ENCODE measurements at regions not wholly inside any gene's neighbourhood (a gene's known extent, or its start where the extent isn't known, plus 50 kb on each side); places are given as distances from the start of the nearest gene placed in this dataset.

DNA sequence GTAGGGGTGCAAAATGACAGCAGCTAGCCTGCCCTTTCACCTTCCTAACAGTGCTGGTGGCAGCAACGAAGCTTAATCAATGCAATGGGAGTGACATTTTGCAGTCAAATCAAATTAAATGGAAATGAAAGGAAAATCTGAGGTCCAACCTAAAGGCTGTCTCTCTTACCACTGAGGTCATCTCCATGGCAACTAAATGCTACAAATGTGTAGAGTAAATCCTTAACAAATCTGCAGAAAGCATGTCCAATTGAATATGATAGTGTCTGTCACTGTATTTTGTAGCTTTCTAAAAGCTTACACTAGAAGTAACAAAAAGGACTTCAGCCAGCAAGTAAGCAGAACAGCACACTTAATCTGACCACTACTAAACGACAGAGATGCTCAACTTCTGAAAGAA is 488.8 kb downstream of the BCAT1 start:
- TF ChIP-seq ARNT (IDR thresholded peaks at IDR 0.05): no peak
- no peak for TF ChIP-seq SP1 (IDR thresholded peaks at IDR 0.05)
- no peak for TF ChIP-seq TARDBP (IDR thresholded peaks at IDR 0.05)
- TF ChIP-seq BHLHE40 (IDR thresholded peaks at IDR 0.05; ENCODE audit: borderline replicate concordance): no peak
- TF ChIP-seq FOXM1 (IDR thresholded peaks at IDR 0.05; ENCODE audit: borderline replicate concordance): no peak
- TF ChIP-seq, protein P1, sequence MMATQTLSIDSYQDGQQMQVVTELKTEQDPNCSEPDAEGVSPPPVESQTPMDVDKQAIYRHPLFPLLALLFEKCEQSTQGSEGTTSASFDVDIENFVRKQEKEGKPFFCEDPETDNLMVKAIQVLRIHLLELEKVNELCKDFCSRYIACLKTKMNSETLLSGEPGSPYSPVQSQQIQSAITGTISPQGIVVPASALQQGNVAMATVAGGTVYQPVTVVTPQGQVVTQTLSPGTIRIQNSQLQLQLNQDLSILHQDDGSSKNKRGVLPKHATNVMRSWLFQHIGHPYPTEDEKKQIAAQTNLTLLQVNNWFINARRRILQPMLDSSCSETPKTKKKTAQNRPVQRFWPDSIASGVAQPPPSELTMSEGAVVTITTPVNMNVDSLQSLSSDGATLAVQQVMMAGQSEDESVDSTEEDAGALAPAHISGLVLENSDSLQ (IDR thresholded peaks at IDR 0.05): no peak
- TF ChIP-seq NFRKB (IDR thresholded peaks at IDR 0.05): no peak
- no peak for TF ChIP-seq FOXK2 (IDR thresholded peaks at IDR 0.05)
- TF ChIP-seq L3MBTL2 (conservative IDR thresholded peaks at IDR 0.05): no peak
- no peak for TF ChIP-seq SUZ12 (IDR thresholded peaks at IDR 0.05)
- TF ChIP-seq LEF1 (IDR thresholded peaks at IDR 0.05; ENCODE audit: borderline replicate concordance): no peak
- no peak for TF ChIP-seq CTBP1 (IDR thresholded peaks at IDR 0.05; ENCODE audit: borderline replicate concordance)
- no peak for TF ChIP-seq ELF4 (IDR thresholded peaks at IDR 0.05)
- TF ChIP-seq HDGF (IDR thresholded peaks at IDR 0.05; ENCODE audit: borderline replicate concordance): no peak
